ENCODE measurements at regions not wholly inside any gene's neighbourhood (a gene's known extent, or its start where the extent isn't known, plus 50 kb on each side); places are given as distances from the start of the nearest gene placed in this dataset.
"Not testable (repeated sequence)": the region's sequence is repeated elsewhere in the genome, so short reads cannot be mapped to it uniquely, and the experiment has no call there.

GRCh38 chr19:32068793-32069192 is 276.6 kb upstream of the ZNF507 start:
- H3K27ac ChIP-seq (ENCODE audit: low read length): no peak overlapping the region
- WGBS (ENCODE audit: insufficient coverage, low lambda C conversion rate): 82% methylated on average over 2 of the region's 7 CpGs
- H3K4me1 ChIP-seq (ENCODE audit: control insufficient read depth, insufficient read depth, low read length): no peaks in the 10 kb centered on the region
- no peak overlapping the region for H3K4me3 ChIP-seq (ENCODE audit: low read length)
- H3K36me3 ChIP-seq (ENCODE audit: control insufficient read depth, insufficient read depth, low read length): no peaks in the 10 kb centered on the region
- DNase-seq: no peak
- no peaks in the 10 kb centered on the region for H3K9me3 ChIP-seq (ENCODE audit: control insufficient read depth, low read depth, low read length)
- H3K27me3 ChIP-seq (ENCODE audit: control insufficient read depth, insufficient read depth, low read length): no peaks in the 10 kb centered on the region

GRCh38 chr19:32070101-32070500 is 275.3 kb upstream of the ZNF507 start:
- WGBS (ENCODE audit: insufficient coverage, low lambda C conversion rate): no CpG with 5 or more reads among the region's 13 CpGs
- H3K27me3 ChIP-seq (ENCODE audit: control insufficient read depth, insufficient read depth, low read length): no peaks in the 10 kb centered on the region
- no peak overlapping the region for H3K27ac ChIP-seq (ENCODE audit: low read length)

GRCh38 chr19:32082028-32082427 is 263.4 kb upstream of the ZNF507 start:
- WGBS (ENCODE audit: insufficient coverage, low lambda C conversion rate): 100% methylated on average over 1 of the region's 9 CpGs
- Histone ChIP-seq H3K4me3 (ENCODE audit: low read length) (no peak overlapping the region), H3K4me1 (ENCODE audit: control insufficient read depth, insufficient read depth, low read length) (no peaks in the 10 kb centered on the region), H3K27ac (ENCODE audit: low read length) (no peak overlapping the region), H3K27me3 (ENCODE audit: control insufficient read depth, insufficient read depth, low read length) (no peaks in the 10 kb centered on the region), H3K9me3 (ENCODE audit: control insufficient read depth, low read depth, low read length) (no peaks in the 10 kb centered on the region), H3K36me3 (ENCODE audit: control insufficient read depth, insufficient read depth, low read length) (no peaks in the 10 kb centered on the region)
- no peak for DNase-seq

More at GRCh38 chr19:32070101-32070500, 275.3 kb upstream of the ZNF507 start:
- no peaks in the 10 kb centered on the region for H3K4me1 ChIP-seq (ENCODE audit: control insufficient read depth, insufficient read depth, low read length)
- H3K36me3 ChIP-seq (ENCODE audit: control insufficient read depth, insufficient read depth, low read length): no peaks in the 10 kb centered on the region
- no peak overlapping the region for H3K4me3 ChIP-seq (ENCODE audit: low read length)
- no peak for DNase-seq
- H3K9me3 ChIP-seq (ENCODE audit: control insufficient read depth, low read depth, low read length): no peaks in the 10 kb centered on the region

- H3K4me3 ChIP-seq (ENCODE audit: low read length); DNase-seq; H3K4me1 ChIP-seq (ENCODE audit: control insufficient read depth, insufficient read depth, low read length); H3K27ac ChIP-seq (ENCODE audit: low read length); H3K9me3 ChIP-seq (ENCODE audit: control insufficient read depth, low read depth, low read length); H3K36me3 ChIP-seq (ENCODE audit: control insufficient read depth, insufficient read depth, low read length); H3K27me3 ChIP-seq (ENCODE audit: control insufficient read depth, insufficient read depth, low read length): not testable (repeated sequence)
- 100% methylated on average over 1 of the region's 1 CpG for WGBS (ENCODE audit: insufficient coverage, low lambda C conversion rate)
Observed at GRCh38 chr19:32084756-32085363, 260.6 kb upstream of the ZNF507 start.

GRCh38 chr19:32091241-32091640 is 254.2 kb upstream of the ZNF507 start:
- Histone ChIP-seq H3K36me3 (ENCODE audit: control insufficient read depth, insufficient read depth, low read length) (no peaks in the 10 kb centered on the region), H3K27me3 (ENCODE audit: control insufficient read depth, insufficient read depth, low read length) (no peaks in the 10 kb centered on the region), H3K4me3 (ENCODE audit: low read length) (no peak overlapping the region), H3K9me3 (ENCODE audit: control insufficient read depth, low read depth, low read length) (no peaks in the 10 kb centered on the region), H3K4me1 (ENCODE audit: control insufficient read depth, insufficient read depth, low read length) (no peaks in the 10 kb centered on the region), H3K27ac (ENCODE audit: low read length) (no peak overlapping the region)
- 28% methylated on average over 3 of the region's 12 CpGs for WGBS (ENCODE audit: insufficient coverage, low lambda C conversion rate)
- DNase-seq: no peak

- no peak for DNase-seq
Observed at GRCh38 chr19:32097011-32097410, 248.4 kb upstream of the ZNF507 start.

GRCh38 chr19:32097620-32098019 is 247.8 kb upstream of the ZNF507 start:
- no peak overlapping the region for H3K27ac ChIP-seq (ENCODE audit: low read length)
- H3K9me3 ChIP-seq (ENCODE audit: control insufficient read depth, low read depth, low read length): no peaks in the 10 kb centered on the region
- DNase-seq: no peak
- H3K27me3 ChIP-seq (ENCODE audit: control insufficient read depth, insufficient read depth, low read length): no peaks in the 10 kb centered on the region
- no peaks in the 10 kb centered on the region for H3K4me1 ChIP-seq (ENCODE audit: control insufficient read depth, insufficient read depth, low read length)
- H3K36me3 ChIP-seq (ENCODE audit: control insufficient read depth, insufficient read depth, low read length): no peaks in the 10 kb centered on the region
- no peak overlapping the region for H3K4me3 ChIP-seq (ENCODE audit: low read length)
- WGBS (ENCODE audit: insufficient coverage, low lambda C conversion rate): no CpG with 5 or more reads among the region's 2 CpGs

More at GRCh38 chr19:32097011-32097410, 248.4 kb upstream of the ZNF507 start:
- Histone ChIP-seq H3K27ac (ENCODE audit: low read length) (no peak overlapping the region), H3K4me3 (ENCODE audit: low read length) (no peak overlapping the region), H3K36me3 (ENCODE audit: control insufficient read depth, insufficient read depth, low read length) (no peaks in the 10 kb centered on the region), H3K4me1 (ENCODE audit: control insufficient read depth, insufficient read depth, low read length) (no peaks in the 10 kb centered on the region), H3K9me3 (ENCODE audit: control insufficient read depth, low read depth, low read length) (no peaks in the 10 kb centered on the region), H3K27me3 (ENCODE audit: control insufficient read depth, insufficient read depth, low read length) (no peaks in the 10 kb centered on the region)
- no CpG with 5 or more reads among the region's 4 CpGs for WGBS (ENCODE audit: insufficient coverage, low lambda C conversion rate)

- H3K36me3 ChIP-seq (ENCODE audit: control insufficient read depth, insufficient read depth, low read length): no peaks in the 10 kb centered on the region
- no peaks in the 10 kb centered on the region for H3K27me3 ChIP-seq (ENCODE audit: control insufficient read depth, insufficient read depth, low read length)
- H3K4me1 ChIP-seq (ENCODE audit: control insufficient read depth, insufficient read depth, low read length): no peaks in the 10 kb centered on the region
- 33% methylated on average over 3 of the region's 6 CpGs for WGBS (ENCODE audit: insufficient coverage, low lambda C conversion rate)
- DNase-seq: no peak
- no peak overlapping the region for H3K4me3 ChIP-seq (ENCODE audit: low read length)
- H3K9me3 ChIP-seq (ENCODE audit: control insufficient read depth, low read depth, low read length): no peaks in the 10 kb centered on the region
- no peak overlapping the region for H3K27ac ChIP-seq (ENCODE audit: low read length)
Observed at GRCh38 chr19:32098968-32099367, 246.4 kb upstream of the ZNF507 start.

GRCh38 chr19:32101206-32101605 is 244.2 kb upstream of the ZNF507 start:
- WGBS (ENCODE audit: insufficient coverage, low lambda C conversion rate): 100% methylated on average over 1 of the region's 1 CpG
- H3K27me3 ChIP-seq (ENCODE audit: control insufficient read depth, insufficient read depth, low read length): no peaks in the 10 kb centered on the region
- DNase-seq: no peak
- no peaks in the 10 kb centered on the region for H3K9me3 ChIP-seq (ENCODE audit: control insufficient read depth, low read depth, low read length)
- H3K36me3 ChIP-seq (ENCODE audit: control insufficient read depth, insufficient read depth, low read length): no peaks in the 10 kb centered on the region
- peaks cover 6% of the 10 kb centered on the region for H3K4me1 ChIP-seq (ENCODE audit: control insufficient read depth, insufficient read depth, low read length)
- H3K4me3 ChIP-seq (ENCODE audit: low read length): no peak overlapping the region
- no peak overlapping the region for H3K27ac ChIP-seq (ENCODE audit: low read length)

GRCh38 chr19:32103541-32103940 is 241.9 kb upstream of the ZNF507 start:
- DNase-seq: no peak
- peaks cover 6% of the 10 kb centered on the region for H3K4me1 ChIP-seq (ENCODE audit: control insufficient read depth, insufficient read depth, low read length)
- H3K27ac ChIP-seq (ENCODE audit: low read length): no peak overlapping the region
- H3K4me3 ChIP-seq (ENCODE audit: low read length): no peak overlapping the region
- no peaks in the 10 kb centered on the region for H3K36me3 ChIP-seq (ENCODE audit: control insufficient read depth, insufficient read depth, low read length)
- H3K9me3 ChIP-seq (ENCODE audit: control insufficient read depth, low read depth, low read length): no peaks in the 10 kb centered on the region
- WGBS (ENCODE audit: insufficient coverage, low lambda C conversion rate): no CpG with 5 or more reads among the region's 11 CpGs
- H3K27me3 ChIP-seq (ENCODE audit: control insufficient read depth, insufficient read depth, low read length): no peaks in the 10 kb centered on the region

GRCh38 chr19:32104153-32104849 is 241.1 kb upstream of the ZNF507 start:
- H3K4me3 ChIP-seq (ENCODE audit: low read length): no peak overlapping the region
- H3K4me1 ChIP-seq (ENCODE audit: control insufficient read depth, insufficient read depth, low read length): peaks cover 6% of the 10 kb centered on the region
- H3K36me3 ChIP-seq (ENCODE audit: control insufficient read depth, insufficient read depth, low read length): no peaks in the 10 kb centered on the region
- H3K9me3 ChIP-seq (ENCODE audit: control insufficient read depth, low read depth, low read length): no peaks in the 10 kb centered on the region
- no CpG with 5 or more reads among the region's 16 CpGs for WGBS (ENCODE audit: insufficient coverage, low lambda C conversion rate)
- no peaks in the 10 kb centered on the region for H3K27me3 ChIP-seq (ENCODE audit: control insufficient read depth, insufficient read depth, low read length)
- H3K27ac ChIP-seq (ENCODE audit: low read length): no peak overlapping the region
- DNase-seq: peak; percentile 80 to 91

Data from large intestine (tissue), 3 donors.